ENCODE measurements at regions not wholly inside any gene's neighbourhood (a gene's known extent, or its start where the extent isn't known, plus 50 kb on each side); places are given as distances from the start of the nearest gene placed in this dataset.

DNA sequence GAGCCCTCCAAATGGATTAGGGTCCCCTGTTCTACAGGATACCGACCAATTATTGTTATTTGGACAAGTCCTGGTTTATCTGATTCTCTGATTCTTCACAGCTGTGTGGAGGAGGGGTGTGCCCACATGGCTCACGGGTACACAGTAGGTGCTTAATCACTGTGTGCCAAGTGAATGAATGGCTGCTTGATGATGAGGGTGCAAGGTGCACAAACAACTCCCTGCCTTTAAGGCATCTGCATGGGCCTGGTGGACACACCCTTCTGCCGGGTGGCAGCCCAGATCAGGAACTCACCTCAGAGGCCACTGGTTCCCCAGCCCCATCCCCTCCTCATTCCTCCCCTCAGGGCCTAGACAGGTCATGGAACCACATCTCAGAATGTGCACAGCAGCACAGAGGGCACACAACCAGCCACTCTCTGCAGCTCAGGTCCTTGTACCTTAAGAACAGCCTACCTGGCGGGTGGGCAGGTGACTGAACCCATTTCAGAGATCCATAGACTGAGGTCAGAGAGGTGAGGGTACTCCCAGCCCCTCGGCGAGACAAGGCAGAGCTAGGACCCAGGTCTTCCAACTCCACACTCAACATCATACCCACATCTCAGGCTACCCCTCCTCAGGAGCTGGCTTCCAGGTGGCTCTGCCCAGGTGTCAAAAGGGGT lies 50.3 kb downstream of the SHANK2 start:
- DNase-seq (ENCODE audit: low read depth), result no peak

DNA sequence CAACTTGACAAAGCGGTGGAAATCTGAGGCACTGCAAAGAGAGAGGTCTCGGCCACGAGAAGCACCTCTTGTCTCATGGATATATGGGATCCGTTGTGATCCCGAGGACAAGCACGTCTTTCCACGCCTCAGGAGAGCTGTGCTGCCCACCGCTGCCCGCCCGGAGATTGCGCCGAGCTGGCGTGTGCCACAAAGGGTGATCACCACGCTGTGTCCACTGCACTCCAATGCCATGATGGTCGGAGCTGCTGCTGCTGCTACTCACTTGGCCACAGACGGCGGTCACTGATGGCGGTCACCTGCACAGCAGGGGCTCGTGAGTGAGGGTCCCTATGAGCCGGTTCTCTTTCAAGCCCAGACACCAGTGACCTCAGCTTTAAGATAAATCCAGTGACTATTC lies 51.1 kb downstream of the SHANK2 start:
- no peak for DNase-seq (ENCODE audit: low read depth)

DNA sequence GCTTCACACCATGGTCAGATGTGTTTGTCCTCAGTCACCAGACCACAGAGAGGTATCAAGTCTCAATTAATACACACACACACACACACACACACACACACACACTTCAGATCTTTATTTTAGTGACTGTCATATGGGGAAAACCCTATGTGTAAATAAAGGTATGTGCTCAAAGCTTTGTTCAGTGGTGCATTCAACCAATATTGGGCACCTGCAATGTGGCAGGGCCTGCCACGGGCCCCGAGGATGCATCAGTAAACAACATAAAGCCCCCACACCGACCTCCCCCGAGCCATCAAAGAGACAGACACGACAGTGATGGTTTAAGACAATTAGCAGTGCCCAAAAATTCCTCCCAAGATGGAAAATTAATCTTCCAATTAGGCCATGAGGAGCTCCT lies 51.6 kb downstream of the SHANK2 start:
- DNase-seq (ENCODE audit: low read depth), result no peak

DNA sequence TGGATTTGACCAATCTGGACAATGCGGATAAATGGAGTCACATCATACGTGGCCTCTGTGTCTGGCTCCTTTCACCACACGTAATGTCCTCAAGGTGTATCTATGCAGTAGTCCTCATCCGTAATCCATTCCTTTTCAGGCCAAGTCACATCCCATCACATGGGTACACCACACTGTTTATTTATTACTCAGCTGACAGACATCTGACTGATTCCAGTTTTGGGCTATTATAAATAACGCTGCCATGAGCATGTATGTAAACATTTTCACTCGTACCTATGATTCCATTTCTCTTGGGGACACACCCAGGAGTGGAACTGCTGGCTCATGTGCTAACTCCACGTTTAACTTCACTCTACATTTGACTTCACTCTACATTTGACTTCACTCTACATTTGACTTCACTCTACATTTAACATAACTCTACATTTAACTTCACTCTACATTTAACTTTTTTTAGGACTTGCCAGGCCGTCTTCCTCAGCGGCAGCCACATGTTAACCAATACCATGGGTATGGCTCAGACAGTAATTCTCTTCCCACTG lies 52.1 kb downstream of the SHANK2 start:
- DNase-seq (ENCODE audit: low read depth), result no peak

DNA sequence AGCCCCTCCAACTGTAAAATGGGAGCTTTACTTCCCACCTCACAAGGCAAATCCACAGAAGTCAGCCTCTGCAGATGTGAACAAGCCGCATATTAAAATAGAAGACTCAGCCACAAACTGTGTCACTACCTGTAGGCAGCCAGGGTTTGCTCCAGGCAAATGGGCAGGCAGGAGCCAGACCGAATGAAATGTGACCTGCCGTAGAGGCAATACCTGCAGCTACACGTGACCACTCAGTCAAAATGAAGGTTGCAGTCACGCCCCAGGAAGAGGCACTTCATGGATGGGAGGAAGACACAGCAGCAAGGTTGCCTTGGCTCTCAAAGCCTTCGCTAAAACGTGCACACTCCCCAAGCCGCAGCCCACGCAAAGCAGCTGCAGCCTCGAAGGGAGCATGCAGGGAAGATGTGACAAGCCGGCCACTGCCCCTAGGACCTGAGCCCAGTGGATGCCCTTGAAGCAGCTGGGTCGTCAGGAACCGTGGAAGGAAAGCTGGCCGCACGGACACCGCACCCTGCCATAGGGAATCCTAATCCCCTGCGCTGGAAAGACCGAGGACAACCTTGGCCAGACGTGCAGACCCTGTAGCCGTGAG lies 53.1 kb downstream of the SHANK2 start:
- DNase-seq (ENCODE audit: low read depth), result no peak

DNA sequence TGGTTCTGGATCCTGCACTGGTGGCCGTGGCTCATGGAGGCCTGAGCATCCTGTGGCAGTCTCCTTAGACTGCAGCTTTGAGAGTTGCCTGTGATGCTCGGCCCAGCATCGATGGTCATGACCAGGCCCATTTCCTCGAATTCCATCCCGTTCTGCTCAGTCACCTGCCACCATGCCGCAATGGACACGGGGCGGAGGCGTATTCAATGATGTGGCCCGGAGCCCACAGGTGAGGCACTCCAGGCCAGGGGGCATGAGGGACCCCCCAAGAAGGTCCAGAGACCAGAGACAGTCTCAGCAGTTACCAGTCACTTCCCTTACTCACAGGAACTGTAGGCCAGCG lies 53.6 kb downstream of the SHANK2 start:
- DNase-seq (ENCODE audit: low read depth), result no peak

DNA sequence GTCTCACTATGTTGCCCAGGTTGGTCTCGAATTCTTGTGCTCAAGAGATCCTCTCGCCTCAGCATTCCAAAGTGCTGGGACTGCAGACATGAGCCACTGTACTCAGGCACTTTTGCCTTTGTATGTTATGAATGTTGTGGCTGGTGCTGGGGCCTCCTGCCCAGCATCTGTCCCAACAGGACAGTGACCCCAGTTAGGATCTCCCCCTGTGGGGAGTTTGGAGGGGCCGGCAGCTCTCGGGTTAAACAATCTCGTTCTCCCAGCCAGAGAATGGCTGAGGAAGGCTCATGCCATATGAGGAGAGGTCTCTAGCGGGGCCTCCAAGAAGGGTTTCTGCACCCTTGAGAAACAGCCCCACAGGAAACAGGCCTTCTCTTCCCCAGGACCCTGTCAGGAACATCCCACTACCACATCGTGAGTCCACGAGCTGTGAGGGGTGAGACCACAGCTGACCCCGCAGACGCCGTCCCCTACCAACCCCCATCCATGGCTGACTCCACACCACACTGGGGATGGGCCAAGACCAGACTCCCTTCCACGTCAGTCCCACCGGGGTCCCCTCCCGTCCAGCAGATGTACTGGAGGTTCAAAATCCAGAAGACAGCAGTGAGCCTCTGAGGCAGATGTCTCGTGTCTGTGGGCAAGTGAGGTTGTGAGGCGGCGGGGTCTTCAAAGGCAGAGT lies 54.1 kb downstream of the SHANK2 start:
- DNase-seq (ENCODE audit: low read depth), result no peak

DNA sequence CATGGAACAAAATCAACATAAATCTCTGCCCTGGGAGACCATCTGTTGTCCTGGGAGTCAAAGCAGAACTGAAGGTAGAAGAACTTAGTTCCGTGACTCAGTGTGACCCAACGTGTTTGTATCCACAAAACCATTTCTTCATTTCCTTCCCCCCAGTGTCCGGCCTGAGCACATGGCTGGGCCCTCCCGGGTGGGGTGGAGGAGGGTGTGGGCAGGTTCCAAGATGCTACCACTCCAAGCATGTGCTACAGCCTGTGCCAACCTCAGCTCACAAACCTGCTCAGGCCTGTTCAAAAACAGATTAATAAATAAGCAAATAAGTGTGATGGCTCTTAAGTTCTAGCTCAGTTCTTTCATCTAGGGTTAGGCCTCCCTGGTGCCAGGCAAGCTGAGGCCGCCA lies 55.3 kb downstream of the SHANK2 start:
- DNase-seq (ENCODE audit: low read depth), result no peak

DNA sequence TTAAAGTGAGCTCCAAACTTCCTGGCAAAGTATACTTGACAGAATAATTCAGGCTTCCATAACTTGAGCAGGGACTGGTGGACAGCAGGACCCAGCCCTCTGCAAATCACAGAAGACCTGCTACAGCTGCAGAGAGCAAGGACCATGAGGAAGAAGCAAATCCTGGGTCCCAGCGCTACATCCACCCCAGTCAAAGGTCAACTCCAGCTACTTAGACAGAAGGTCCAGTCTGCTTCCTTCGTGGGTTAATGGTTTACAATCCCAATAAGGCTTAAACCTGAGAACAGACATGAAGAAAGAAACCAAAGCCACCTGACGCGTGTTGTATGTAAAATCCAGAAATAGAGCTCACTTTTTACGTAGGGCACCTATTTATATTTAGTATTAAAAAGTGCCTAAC lies 57.7 kb downstream of the SHANK2 start:
- DNase-seq (ENCODE audit: low read depth), result no peak

DNA sequence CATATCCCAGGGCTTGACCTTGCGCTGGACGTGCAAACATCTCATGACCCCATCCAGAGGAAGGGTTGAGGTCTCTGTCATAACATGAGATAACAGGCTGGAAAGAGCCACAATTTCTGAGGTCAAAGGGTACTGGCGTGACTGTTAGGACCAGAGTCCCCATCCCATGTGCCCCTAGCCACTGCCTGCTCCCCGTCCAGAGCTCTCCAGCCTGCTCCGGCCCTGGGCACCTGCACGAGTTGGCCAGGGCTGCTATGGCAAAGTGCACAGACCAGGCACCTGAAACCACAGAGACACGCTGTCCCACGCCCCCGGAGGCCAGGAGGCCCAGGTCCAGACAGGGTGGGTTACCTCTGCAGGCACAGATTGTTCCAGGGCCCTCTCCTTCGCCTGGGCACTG lies 58.9 kb downstream of the SHANK2 start:
- DNase-seq (ENCODE audit: low read depth), result no peak

DNA sequence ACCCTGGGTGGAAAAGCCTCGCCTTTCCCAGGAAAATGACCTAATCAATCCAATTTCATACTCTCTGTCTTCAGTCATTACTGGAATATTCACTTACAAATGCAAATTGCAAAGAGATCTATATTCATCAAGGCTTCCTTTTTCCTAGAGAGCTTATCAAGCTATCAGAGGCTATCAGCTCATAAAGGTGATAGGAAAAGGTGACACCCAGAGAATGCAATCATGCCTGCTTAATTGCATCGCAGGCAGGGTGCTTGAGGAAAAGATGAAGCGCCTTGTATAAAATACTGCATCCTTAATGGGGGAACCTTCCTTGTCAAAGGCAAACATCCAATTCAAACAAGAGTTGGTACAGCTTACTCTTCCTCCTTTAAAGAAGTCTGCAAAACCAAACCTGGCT lies 59.7 kb downstream of the SHANK2 start:
- no peak for DNase-seq (ENCODE audit: low read depth)

DNA sequence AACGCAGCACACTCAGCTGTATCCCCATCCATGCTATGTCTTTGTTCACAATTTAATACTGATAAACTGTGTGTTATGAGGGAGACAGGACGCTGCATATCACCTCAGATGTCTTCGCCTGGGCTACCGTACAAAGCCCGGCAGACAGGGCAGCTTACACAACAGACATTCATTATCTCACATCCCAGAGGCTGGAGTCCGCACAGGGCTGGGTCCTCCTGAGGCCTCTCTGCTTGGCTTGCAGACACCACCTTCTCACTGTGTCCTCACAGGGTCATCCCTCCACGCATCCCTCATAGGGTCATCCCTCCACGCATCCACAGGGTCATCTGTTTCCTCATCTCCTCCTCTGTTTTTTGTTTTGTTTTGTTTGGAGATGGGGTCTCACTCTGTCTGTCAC lies 61.2 kb downstream of the SHANK2 start:
- DNase-seq (ENCODE audit: low read depth), result no peak

DNA sequence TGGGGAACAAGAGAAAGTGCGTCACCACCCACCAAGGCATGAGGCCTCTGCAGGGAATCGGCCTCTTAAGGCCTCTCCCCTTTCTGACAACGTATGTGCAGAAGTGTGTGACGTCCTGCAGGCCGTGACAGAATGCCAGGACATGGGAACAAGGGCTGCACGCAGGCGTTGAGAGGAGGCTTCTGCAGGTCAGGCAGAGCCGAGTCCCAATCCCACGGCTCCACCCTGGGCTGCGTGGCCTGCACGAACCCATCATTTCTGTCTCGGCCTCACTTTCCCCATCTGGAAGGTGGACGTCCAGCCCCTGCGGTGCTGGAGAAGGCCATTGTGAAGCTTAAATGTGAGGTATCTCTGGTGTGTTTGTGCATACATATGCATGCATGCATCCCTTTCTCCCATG lies 61.8 kb downstream of the SHANK2 start:
- no peak for DNase-seq (ENCODE audit: low read depth)

DNA sequence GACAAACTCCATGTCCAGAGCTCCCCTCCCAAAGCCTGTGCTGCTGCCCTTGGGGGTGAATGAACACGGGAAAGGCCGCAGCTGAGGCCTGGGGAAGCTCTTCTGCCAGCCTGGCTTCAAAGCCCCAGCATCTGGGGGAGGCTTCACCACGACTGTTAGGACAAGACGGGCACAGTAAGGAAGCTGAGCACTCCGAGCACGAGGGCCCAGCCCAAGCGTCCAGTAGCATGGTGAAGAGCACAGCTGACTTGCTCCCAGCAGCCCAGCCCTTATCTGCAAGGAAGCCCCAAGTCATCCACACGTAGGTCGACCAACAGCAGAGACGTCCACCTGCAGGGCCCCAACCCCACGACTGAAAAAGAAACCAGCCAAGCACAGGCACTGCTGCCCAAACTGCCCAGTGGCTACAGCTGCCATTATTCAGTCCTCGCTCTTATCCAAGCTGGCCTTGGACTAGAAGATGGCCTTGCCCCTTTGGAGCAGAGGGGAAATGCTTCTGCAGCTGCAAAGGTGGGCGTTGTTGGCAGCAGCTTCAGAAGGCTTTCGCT lies 62.5 kb downstream of the SHANK2 start:
- DNase-seq (ENCODE audit: low read depth), result no peak

DNA sequence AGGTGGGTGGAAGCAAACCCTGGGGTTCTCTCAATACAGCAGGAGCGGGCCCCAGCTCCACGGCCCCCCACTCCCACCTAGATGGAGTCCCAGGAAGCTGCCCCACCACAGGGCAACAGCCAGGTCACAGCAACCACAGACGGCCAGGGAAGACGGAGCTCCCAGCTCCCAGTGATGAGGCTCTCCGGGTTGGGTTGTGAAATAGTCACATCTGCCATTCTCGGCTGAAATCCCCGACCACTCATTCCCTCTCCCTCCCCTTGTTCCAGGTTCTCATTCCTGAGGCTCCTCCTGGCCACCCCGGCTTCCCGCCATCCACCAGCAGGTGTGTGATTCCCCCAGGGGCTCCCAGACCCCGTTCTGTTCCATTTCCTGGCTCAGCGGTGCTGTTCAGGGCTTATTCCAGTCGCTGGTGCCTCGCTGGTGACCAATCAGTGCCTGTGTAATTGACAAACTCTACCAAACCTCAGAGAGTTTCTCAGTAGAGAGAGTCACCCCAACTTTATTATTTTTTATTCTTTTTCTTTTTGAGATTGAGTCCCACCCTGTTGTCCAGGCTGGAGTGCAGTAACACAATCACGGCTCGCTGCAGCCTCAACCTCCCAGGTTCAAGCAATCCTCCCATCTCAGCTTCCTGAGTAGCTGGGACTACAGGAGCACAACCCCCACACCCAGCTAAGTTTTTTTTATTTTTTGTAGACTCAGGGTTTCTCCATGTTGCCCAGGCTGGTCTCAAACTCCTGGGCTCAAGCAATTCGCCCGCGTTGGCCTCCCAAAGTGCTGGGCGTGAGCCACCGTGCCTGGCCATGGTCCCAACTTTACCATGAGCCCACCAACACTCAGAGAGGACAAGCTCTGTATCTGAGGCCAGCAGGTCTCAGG lies 63.2 kb downstream of the SHANK2 start:
- DNase-seq (ENCODE audit: low read depth), result no peak

DNA sequence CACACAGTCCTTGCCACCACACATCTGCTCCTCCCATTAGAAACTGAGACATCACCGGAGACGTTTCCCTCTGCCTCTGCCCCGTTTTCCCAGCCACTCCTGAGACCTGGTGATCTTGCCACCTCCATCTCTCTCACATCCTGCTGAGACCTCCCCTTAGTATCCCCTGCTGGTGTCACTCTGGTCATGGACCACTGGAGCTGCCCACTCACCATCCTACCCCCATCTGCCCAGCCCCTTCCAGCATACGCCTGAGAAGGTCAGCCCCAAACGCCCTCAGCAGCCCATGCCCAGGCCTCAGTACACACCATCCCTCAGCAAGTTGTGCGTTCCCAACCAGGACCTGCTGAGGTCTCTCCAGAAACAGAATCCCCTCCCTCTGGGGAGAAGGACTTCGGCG lies 64.3 kb downstream of the SHANK2 start:
- no peak for DNase-seq (ENCODE audit: low read depth)

DNA sequence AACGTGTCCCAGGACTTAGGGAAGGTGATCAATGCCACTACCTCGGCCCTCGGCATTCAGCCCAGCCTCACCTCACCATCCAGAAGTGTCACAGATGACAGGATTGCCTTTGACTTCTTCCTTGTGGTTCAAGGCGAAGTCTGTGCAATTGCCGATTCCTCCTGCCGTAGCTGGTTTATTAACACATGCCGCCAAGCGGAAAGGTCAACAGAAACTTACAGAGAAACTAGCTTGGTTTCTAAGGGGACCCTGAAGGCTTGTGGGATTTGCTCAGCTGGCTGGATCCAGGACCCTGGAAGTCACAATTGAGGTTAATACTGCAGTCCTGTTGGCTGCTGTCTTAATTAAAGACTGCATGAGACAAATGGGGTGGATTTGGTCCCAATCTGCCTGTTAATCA lies 65.6 kb downstream of the SHANK2 start:
- DNase-seq (ENCODE audit: low read depth), result no peak

DNA sequence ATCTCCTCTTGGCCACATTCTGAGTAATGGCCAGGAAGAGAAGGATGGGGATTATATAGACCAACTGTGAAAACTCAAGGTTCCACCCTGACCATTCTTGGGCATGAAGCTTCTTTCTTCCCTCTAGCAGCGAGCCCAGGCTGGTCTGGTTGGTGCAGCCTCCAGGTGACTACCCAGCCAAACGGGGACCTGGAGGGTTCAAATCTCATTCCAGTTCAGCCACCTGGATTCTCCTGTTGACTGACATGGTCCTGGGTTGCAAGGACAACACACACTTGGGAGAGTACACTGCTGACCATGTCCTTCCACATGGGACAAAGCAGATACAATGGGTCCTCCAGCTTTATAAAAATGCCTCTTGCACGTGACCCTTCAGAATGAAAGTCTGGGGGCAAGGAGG lies 67.0 kb downstream of the SHANK2 start:
- DNase-seq (ENCODE audit: low read depth), result no peak

DNA sequence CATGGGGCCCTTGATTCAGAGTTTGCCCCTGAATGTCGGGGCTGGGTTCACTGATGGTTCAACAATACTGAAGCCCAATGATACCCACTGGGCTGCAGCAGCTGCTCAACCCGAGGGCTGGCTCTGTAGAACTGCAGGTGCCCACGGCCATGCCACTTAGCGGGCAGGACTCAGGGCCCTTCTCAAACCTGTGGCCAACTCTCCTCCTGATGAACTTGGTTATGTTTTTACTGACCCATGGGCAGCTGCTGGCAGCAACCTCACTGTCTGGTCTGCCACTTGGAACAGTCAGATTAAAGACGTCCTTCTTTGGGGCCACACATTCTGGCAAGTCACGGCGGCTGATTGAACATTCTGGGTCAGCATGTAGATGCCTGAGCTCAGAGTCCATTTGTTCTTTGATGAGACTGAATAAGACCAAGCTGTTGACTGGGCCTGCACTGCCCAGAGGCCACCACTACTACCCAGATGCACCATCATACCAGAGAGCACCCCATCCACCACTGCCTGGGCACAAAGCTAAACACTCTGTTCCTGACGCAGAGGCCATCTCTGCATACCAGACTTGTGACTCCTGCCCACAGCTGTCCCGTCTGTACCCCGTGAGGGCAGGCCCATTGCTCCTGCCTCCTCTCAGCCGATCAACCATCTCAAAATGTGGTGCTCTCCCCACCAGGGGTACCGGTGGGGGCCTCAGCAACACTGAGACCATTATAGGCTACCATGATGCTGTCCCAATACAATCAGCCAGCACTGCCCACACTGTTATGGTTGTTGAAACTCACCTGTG lies 67.8 kb downstream of the SHANK2 start:
- no peak for DNase-seq (ENCODE audit: low read depth)

DNA sequence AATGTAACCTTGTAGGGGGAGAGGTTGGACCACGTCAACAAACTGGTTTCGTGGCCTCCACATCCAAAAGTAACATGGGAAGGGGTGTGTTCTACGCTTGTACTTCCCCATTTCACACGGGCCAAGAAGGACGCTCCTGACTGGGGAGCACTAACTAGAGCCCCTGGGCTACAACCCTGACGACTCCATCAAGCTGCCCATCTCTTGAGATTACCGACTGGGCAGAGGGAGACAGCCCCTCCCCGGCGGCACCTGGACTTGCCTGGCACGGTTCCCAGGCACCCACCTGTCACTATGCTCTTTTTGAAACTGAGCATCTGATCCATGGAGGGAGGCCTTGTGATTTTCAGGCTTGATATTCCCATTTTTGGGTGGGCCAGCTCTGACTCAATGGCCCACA lies 68.5 kb downstream of the SHANK2 start:
- no peak for DNase-seq (ENCODE audit: low read depth)
